ENCODE measurements at regions not wholly inside any gene's neighbourhood (a gene's known extent, or its start where the extent isn't known, plus 50 kb on each side); places are given as distances from the start of the nearest gene placed in this dataset.
"Not testable (repeated sequence)": the region's sequence is repeated elsewhere in the genome, so short reads cannot be mapped to it uniquely, and the experiment has no call there.

DNA sequence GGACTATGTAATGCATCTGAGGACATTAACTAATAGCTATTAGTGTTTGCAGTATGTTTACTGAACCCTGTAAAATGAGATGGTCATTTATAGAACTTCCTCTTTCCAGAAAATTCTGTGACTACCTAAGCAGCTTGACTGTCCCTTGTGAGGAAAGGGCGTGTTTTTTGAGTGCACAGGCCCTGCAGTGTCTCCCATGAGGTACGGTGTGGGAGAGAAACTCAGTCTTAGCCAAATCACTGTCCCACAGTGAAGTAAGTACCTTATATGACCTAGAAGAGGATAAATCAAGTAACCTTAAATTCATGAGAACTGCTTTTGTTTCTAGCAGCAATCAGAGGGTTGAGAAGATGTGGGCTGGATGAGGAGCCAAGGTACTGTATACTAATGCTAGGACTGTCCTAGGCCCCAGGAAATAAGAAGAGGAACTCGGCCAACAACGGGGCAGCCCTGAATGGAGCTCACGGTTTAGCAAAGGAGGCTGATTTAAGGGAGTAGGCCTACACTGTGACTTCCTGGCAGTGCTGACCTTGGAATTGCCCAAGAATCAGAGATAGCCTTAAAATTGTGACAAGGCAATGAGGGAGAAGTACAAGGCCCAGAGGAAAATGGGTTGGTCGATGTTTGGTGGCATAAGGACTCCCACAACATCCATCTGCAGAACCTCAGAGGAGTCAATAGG, 103.5 kb upstream of the CTAGE1 start:
- no peak for DNase-seq (ENCODE audit: extremely low spot score)
- POLR2A ChIA-PET = no interaction called here
- CTCF ChIA-PET = interaction anchor here (1.1 kb wide), 1 partner anchor 67 kb away, joined by 3 read pairs; no protein-coding TSS in a partner anchor
- TF ChIP-seq, protein P1, sequence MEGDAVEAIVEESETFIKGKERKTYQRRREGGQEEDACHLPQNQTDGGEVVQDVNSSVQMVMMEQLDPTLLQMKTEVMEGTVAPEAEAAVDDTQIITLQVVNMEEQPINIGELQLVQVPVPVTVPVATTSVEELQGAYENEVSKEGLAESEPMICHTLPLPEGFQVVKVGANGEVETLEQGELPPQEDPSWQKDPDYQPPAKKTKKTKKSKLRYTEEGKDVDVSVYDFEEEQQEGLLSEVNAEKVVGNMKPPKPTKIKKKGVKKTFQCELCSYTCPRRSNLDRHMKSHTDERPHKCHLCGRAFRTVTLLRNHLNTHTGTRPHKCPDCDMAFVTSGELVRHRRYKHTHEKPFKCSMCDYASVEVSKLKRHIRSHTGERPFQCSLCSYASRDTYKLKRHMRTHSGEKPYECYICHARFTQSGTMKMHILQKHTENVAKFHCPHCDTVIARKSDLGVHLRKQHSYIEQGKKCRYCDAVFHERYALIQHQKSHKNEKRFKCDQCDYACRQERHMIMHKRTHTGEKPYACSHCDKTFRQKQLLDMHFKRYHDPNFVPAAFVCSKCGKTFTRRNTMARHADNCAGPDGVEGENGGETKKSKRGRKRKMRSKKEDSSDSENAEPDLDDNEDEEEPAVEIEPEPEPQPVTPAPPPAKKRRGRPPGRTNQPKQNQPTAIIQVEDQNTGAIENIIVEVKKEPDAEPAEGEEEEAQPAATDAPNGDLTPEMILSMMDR (IDR thresholded peaks at IDR 0.05; ENCODE audit: control extremely low read depth, extremely low read depth, low read depth, missing control alignments) = no peak

DNA sequence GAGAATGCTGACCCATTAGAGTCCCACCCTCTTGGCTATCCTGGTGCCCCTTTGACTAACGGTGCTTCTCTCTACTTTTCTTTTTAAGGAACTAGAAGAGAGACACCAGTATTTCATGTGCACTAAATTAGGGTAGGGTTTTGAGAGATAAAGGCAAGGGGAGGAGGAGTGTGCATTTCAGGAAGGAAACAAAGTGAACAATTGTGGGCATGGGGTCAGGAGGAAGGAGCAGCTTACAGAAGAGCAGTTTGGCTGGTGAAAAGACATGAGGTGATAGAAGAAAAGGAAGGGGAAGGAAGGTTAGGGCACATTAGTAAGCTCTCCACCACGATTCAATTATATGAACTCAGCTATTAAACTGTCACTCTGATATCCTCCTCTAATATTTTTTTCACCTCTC, 105.8 kb upstream of the CTAGE1 start:
- CTCF ChIA-PET = no interaction called here
- TF ChIP-seq, protein P1 (IDR thresholded peaks at IDR 0.05; ENCODE audit: control extremely low read depth, extremely low read depth, low read depth, missing control alignments) = no peak
- POLR2A ChIA-PET = no interaction called here
- no peak for DNase-seq (ENCODE audit: extremely low spot score)

DNA sequence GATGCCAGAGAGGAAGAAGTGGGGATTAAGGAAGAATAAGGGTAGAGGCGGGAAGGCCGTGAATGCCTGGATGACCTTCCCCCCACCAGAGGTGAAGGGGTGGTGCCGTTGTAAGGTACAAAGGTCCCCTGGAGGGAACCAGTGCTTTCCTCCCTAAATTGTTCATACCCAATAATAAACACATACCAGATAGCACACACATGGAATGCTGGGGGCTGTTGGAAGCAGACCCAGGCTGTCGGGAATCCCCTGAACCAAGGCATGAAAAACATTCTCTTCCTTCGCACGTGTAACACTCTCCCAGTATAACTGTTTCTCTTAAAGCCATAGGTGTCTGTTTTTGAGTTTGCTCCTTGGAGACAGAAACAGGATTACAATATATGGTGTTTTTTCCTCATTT, 107.1 kb upstream of the CTAGE1 start:
- TF ChIP-seq, protein P1 (IDR thresholded peaks at IDR 0.05; ENCODE audit: control extremely low read depth, extremely low read depth, low read depth, missing control alignments) = no peak
- DNase-seq (ENCODE audit: extremely low spot score) = no peak
- POLR2A ChIA-PET = no interaction called here
- CTCF ChIA-PET = no interaction called here

DNA sequence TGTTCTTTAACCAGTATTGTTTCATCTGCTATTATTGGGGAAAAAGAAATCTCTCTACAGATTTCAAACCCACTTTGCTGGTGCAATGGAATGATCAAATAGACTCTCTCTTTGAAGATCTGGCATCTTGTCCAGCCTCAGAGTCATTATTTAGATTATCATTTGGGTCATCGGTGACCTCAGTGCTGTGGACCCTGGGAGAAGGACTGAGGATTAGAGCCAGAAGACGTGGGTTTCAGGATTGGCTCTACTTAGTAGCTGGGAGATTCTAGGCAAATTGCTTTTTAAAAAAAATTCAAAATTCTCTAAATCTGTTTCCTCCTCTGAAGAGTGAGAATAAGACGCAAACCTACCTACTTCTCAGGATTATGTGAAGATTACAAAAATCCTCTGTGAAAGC, 107.6 kb upstream of the CTAGE1 start:
- ChIA-PET POLR2A (no interaction called here), CTCF (no interaction called here)
- TF ChIP-seq, protein P1 (IDR thresholded peaks at IDR 0.05; ENCODE audit: control extremely low read depth, extremely low read depth, low read depth, missing control alignments) = no peak
- no peak for DNase-seq (ENCODE audit: extremely low spot score)

DNA sequence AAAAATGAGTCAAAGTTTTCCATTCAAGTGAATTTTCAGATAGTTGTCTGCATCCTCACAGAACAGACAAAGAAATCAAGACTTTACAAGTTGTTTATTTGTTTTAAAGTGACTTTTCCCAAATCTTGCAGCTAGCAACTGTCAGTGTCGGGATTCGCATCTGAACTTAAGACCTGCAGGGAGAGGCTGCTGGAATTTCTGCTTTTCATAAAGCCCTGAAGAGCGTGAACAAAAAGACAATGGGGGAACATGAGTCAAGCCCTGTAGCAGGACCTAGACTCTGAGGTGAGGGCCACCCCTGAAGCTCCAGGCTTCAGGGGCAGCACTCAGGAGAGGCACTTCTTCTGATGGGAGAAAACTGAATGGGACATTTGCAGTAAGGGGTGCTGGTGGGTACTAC, 108.2 kb upstream of the CTAGE1 start:
- DNase-seq (ENCODE audit: extremely low spot score) = no peak
- ChIA-PET CTCF (no interaction called here), POLR2A (no interaction called here)
- TF ChIP-seq, protein P1 (IDR thresholded peaks at IDR 0.05; ENCODE audit: control extremely low read depth, extremely low read depth, low read depth, missing control alignments) = no peak

DNA sequence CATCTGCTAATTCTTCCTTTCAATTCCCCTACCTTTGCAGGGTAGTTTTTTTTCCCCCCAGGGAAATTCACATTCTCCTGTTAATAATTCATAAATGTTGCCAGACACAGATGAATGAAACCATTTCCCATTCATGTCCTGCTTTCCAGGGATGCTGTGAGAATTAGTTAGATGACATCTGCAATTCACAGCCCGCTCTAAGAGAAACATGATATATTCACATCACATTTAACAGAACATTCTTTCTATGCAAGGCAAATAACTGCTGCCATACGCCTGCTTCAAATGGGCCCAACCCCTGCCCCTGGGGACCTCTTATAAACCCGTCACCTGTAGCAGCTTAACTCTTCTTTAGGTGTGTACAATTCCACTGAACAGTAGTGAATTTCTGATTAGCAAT, 110.6 kb upstream of the CTAGE1 start:
- ChIA-PET POLR2A (no interaction called here), CTCF (no interaction called here)
- TF ChIP-seq, protein P1 (IDR thresholded peaks at IDR 0.05; ENCODE audit: control extremely low read depth, extremely low read depth, low read depth, missing control alignments) = no peak
- no peak for DNase-seq (ENCODE audit: extremely low spot score)

DNA sequence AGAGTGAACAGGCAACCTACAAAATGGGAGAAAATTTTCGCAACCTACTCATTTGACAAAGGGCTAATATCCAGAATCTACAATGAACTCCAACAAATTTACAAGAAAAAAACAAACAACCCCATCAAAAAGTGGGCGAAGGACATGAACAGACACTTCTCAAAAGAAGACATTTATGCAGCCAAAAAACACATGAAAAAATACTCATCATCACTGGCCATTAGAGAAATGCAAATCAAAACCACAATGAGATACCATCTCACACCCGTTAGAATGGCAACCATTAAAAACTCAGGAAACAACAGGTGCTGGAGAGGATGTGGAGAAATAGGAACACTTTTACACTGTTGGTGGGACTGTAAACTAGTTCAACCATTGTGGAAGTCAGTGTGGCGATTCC, 117.0 kb upstream of the CTAGE1 start:
- POLR2A ChIA-PET; DNase-seq (ENCODE audit: extremely low spot score); CTCF ChIA-PET: not testable (repeated sequence)

All from GM10248 (cell line).